HG02623 (cell line): ENCODE measurements at regions not wholly inside any gene's neighbourhood (a gene's known extent, or its start where the extent isn't known, plus 50 kb on each side); places are given as distances from the start of the nearest gene placed in this dataset.

Experiments used
- ATAC-seq: cut with Tn5 transposase; IDR thresholded peaks from one replicate; pipeline ENCODE4 v1.9.1; 2021; ENCODE audit warnings: moderate library complexity; ENCODE audit not compliant: unreplicated experiment

DNA sequence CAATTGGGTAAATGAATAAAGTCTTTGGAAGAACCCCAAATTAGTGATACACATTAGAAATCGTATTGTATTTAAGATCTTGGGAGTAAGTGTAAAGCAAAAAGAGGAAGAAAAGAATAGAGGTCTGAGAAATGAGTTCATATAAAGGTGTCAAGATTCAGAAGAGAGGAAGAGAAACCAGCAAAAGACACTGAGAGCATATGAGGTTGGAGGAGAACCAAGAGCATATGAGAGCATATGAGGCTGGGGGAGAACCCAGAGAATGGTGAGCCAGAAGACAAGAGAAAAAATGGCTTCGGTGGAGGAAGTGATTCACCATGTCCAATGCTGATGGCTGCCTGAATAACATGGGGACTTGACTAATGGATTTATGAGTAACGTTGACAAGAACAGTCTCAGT, 620.1 kb upstream of the GCFC2 start:
- no peak for ATAC-seq

DNA sequence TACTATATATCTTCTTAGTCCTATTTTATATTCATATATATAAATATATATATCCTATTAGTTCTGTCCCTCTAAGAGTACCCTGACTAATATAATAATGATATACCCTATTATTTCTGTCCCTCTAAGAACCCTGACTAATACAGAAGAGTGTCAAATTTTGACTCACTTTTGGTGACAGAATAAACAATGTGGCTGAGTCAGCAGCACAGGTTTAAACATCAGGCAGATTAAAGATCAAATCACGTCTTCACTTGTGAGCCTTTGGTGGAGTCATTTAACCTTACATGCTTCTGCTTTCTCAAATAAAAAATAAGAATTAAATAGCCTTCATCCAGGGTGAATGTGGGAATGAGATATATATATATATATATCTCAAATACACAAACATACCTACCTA, 615.9 kb upstream of the GCFC2 start:
- ATAC-seq = no peak

DNA sequence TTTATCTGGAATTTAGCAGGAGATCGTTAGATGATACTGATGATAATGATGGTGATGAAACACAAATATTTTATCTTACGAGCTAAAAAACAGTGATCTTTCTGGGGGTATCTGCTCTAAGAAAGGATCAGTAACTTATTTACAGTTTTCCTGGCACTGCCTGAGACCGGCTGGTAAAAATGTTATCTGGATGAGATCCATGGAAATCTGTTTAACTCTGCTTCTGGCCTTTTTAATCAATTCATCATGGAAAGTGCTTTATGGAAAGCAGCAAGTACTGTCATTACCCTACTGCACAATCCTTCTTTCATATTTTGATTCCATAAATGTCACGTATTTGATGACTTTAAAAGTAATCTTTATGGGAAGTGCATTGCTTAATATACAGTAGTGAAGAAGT, 612.7 kb upstream of the GCFC2 start:
- ATAC-seq = no peak

DNA sequence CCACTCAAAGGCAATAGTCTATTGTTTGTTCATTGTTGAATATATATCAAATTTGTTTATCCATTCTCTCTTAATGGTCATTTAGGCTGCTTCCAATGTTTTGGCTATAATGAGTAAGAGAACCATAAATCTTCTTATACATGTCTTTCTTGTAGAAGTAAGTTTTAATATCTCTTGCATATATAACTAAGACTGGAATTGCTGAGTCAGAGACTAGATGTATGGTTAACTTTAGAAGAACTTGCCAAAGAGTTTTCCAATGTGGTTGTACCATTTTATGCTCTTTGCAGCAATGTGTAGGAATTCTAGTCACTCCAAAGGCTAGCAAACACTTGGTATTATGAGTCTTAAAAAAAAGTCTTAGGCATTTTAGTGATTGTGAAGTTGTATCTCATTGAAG, 610.0 kb upstream of the GCFC2 start:
- no peak for ATAC-seq

DNA sequence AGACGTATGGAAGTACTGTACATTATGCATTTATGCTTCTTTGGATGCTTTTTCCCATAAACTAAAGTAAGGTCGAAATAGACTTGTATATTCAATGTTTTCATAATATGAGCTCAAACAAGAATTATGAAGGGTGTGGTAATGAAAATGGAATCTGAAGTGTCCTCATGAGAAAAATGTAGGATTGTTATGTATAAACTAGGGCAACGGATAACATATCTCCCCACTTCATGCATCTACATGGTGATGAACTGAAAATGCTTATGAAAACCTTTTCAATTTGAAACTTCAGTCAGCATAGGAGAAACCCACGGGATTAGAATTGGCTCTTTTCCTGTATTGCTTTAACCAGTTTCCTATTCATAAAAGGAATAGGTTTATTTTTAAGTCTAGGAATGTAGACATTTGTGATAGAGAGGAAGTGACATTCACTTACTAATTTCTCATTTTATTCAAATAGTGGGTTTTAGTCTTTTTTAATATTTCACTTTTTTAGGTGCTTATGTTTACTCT, 608.2 kb upstream of the GCFC2 start:
- ATAC-seq = no peak

GRCh38 chr2:76316691-76317090, 606.0 kb upstream of the GCFC2 start:
- ATAC-seq = no peak

- ATAC-seq = no peak
Observed at GRCh38 chr2:76314271-76315020, 603.7 kb upstream of the GCFC2 start.

DNA sequence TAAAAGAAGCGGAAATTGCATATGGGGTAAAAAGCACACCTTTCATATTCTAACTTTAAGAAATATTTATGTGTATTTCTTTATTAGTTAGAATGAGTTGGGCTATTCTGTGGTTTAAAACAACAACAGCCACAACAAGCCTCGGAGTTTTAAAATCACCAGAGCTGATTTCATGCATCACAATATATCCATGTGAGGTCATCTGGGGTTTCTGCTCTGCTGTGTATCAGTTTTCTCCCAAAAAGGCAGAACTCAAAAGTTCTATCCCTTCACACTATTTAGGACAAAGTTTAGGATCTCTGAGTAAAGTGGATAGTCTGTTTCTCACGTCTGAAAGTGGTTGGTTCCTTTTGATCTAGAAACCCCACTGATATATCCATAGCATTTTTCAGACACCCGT, 601.5 kb upstream of the GCFC2 start:
- no peak for ATAC-seq

GRCh38 chr2:76311728-76312127, 601.0 kb upstream of the GCFC2 start:
- no peak for ATAC-seq

DNA sequence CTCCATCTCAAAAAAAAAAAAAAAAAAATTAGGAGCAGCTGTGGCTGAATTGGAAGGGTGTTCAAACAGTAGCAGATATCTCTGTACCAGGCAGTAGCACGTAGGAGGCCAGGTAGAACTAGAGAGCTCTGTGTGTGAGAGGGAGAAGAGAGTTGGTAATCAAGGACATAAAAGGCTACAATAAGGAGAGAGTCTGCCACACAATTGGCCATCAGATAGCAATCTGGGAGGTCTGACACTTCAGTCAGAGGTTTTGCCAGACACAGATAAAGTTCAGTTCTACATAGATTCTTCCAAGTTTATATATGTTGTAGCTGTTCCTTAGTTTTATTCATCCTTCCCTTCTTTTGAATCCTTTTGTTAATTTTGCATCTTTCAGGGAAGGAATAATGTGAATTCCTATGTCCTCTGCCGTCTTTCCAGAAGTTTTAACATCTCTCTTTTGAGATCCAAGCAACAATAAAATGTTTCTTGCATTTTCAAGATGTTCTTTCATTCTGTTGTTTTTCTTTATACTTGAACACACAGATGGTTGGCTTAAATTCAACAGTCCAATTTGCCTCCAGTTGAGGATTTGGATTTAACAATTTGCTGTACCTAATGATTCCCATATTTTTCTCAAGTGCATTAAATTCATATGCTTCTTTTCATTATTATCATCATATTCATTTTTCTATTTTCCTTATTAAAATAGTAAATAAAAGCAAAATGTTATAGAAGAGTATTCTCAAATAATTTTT, 600.3 kb upstream of the GCFC2 start:
- ATAC-seq = no peak

DNA sequence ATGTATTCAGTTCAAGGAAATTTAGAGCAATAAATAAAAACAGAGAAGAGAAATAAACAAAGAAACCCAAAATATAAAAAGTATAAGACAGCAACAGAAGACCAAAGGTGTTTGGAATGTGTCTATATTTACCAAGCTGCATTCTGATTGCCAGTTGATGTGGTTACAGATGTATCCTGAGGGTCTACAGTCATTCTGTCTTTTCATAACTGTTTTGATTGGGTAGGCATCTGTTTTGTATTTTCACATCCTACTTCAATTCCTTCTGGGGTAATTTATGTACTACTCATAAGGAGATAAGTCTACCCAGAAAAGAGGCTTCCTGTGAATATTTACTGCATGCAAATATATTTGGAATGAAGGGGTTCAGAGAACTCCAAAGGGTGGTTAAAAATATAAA, 596.8 kb upstream of the GCFC2 start:
- ATAC-seq = no peak

DNA sequence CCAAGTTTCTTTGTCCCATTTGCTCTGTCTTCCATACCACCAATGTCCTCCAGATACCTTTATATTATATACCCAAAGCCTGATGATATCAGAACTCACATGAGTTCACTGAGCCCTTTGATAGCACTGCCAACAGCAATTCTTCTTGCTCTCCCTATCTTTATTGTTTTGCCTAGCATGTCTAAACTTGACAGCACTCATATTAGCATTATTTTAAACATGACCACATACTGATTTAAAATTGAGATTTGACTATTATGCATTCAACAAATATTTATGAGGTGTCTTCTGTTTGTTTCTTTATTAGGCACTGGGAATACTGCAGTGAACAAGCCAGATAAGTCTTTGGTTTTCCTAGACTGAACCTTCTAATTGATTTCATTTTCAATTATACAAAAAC, 587.3 kb upstream of the GCFC2 start:
- no peak for ATAC-seq

DNA sequence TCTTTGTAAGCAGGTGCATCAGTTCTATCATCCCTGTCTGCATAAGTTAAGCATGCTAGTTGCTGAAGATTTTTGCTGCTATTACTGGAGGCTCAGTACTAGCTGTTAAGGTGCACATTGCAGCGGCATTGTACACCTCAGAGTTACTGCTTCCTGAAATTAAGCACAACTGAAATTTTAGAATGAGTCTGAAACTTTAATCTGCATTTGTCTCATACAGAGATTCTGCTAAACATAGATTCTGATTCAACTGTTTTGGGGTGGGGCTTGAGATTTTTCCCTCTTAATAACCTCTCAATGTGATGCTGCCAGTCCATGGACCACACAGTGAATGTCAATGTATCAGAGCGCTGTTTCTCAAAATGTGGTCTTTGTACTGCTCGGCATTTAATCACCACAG, 585.7 kb upstream of the GCFC2 start:
- no peak for ATAC-seq

DNA sequence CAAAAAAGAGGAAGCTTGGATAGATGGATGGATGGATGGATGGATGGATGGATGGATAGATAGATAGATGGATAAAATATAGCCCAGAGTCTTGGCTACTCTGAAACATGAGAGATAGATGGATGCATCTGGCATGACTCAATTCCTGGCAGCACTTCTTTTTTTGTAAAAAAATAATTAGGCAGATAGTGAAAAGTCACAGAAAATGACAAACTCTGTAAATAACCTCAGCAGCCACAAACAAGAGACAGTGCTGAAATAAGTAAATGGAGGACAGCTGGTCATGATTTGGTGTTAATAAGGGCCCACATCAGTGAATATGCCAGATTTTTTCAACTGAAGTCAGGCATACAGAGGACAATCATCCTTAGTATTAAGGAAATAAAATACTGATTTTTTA, 585.0 kb upstream of the GCFC2 start:
- ATAC-seq = no peak

DNA sequence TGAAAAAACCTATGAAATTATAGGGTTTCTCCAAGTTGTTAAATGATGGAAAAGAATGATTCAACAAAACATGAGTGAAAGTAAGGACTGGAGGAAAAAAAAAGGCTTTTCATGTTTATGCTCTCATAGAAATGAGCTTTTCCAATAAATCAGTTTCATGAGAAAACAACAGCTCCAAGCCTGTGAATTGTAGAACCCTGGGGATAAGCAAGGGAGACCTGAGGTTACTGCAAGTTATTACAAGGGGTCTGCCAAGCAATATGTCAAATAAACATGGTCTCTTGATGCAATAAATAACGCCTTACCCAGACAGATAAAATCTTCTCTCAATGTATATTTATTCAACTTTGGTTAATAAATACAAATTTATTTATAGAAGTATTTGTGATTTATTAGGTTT, 577.9 kb upstream of the GCFC2 start:
- no peak for ATAC-seq

GRCh38 chr2:76288146-76288545, 577.4 kb upstream of the GCFC2 start:
- no peak for ATAC-seq

DNA sequence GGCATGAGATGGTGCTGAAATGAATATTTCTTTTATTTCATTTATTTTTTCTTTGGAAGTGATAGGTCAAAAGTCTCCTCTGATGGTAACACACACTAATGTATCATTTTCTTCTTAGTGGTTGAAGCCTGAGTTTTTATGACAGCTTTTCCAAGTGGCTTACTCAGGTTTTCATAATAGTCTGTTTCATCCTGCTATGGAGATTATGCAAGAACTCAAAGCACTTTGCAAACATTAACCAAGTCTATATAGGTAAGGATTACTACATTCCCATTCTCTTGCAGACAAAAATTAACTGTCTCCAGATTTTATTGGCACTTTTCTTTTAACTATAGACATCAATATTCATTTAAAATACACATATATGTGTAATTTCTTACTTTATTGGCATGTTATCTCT, 572.6 kb upstream of the GCFC2 start:
- ATAC-seq = no peak

DNA sequence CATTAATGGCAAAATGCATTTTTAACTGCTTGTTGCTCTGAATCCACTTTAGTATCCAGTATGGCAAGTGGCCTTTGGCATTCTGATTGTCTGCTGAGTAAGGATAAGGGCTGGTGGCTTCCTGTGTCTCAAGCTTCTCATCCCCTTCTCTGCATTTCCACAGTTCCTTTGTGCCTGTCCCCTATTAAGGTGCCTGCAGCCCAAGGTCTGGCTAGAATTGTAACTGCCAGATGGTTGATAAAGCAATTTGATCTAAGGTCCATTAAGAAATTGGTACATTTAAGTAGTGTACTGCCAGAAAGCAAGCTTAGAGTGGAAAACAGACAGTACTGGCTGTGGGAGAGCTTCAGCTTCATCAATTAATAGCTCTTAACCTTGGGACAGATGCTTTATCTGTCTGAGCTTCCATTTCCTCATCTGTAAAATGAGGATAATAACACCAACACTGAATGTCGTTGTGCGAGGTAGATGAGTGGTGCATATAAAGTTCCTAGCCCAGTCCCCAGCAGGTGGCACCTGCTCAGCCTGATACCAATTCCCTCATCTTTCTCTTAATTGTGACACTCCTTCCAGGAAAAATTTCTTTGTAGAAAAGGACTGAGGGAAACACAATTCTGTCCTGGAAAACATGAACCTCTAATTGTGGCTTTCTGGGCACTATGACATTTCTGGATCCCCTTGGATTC, 570.6 kb upstream of the GCFC2 start:
- ATAC-seq = no peak

- ATAC-seq = no peak
Observed at GRCh38 chr2:76280686-76281085, 570.0 kb upstream of the GCFC2 start.

DNA sequence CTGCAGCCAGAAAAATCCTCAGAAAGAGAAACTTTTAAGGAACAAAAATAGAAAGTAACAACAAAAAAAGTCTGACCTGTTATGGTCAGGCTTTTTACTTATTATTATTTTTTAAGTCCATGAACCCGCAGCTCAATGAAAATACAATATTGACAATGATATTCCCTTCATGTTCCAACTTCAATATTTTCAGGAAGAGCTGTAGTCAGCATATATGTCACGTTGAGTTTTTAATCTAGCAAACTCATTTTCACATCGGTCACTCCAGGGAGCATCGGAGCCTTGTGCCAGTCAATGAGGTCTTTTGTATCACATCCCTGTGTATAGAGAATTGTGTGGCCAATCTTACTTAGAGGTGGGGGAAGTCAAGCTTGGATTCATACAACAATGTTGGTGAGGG, 568.4 kb upstream of the GCFC2 start:
- no peak for ATAC-seq

- no peak for ATAC-seq
Observed at GRCh38 chr2:76275788-76276187, 565.1 kb upstream of the GCFC2 start.

GRCh38 chr2:76274676-76275075, 564.0 kb upstream of the GCFC2 start:
- no peak for ATAC-seq
